Hepatocyte (in vitro differentiated cells): ENCODE measurements at regions not wholly inside any gene's neighbourhood (a gene's known extent, or its start where the extent isn't known, plus 50 kb on each side); places are given as distances from the start of the nearest gene placed in this dataset.

Experiments
- EZH2 ChIP-seq: fragments of 200-600 bp; sonication (generic); IDR thresholded peaks from 2 replicates; pipeline ENCODE4 v1.6.1; 2016; ENCODE audit warnings: antibody characterized with exemption, mild to moderate bottlenecking, borderline replicate concordance
- EZH2phosphoT487 ChIP-seq: fragments of 200-600 bp; sonication (generic); IDR thresholded peaks from one replicate; pipeline ENCODE4 v1.6.1; 2018; ENCODE audit warnings: antibody characterized with exemption, mild to moderate bottlenecking, low read depth, moderate library complexity; ENCODE audit not compliant: unreplicated experiment, severe bottlenecking
- TF ChIP-seq, protein P1 (sequence below): fragments of 200-600 bp; sonication (generic); IDR thresholded peaks from 2 replicates; pipeline ENCODE4 v1.5.1; 2016; ENCODE audit warnings: antibody characterized with exemption, mild to moderate bottlenecking; ENCODE audit not compliant: poor library complexity

GRCh38 chr3:180433152-180433551 lies 168.8 kb upstream of the TTC14 start:
- TF ChIP-seq, protein P1, sequence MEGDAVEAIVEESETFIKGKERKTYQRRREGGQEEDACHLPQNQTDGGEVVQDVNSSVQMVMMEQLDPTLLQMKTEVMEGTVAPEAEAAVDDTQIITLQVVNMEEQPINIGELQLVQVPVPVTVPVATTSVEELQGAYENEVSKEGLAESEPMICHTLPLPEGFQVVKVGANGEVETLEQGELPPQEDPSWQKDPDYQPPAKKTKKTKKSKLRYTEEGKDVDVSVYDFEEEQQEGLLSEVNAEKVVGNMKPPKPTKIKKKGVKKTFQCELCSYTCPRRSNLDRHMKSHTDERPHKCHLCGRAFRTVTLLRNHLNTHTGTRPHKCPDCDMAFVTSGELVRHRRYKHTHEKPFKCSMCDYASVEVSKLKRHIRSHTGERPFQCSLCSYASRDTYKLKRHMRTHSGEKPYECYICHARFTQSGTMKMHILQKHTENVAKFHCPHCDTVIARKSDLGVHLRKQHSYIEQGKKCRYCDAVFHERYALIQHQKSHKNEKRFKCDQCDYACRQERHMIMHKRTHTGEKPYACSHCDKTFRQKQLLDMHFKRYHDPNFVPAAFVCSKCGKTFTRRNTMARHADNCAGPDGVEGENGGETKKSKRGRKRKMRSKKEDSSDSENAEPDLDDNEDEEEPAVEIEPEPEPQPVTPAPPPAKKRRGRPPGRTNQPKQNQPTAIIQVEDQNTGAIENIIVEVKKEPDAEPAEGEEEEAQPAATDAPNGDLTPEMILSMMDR = no peak
- TF ChIP-seq EZH2phosphoT487 (no peak), EZH2 (no peak)
